MV-4-11 (cell line): ENCODE measurements at regions not wholly inside any gene's neighbourhood (a gene's known extent, or its start where the extent isn't known, plus 50 kb on each side); places are given as distances from the start of the nearest gene placed in this dataset.

Experiments
- DNase-seq: peaks from one replicate; lab custom pipeline; 2025; lab: John Stamatoyannopoulos, UW

DNA sequence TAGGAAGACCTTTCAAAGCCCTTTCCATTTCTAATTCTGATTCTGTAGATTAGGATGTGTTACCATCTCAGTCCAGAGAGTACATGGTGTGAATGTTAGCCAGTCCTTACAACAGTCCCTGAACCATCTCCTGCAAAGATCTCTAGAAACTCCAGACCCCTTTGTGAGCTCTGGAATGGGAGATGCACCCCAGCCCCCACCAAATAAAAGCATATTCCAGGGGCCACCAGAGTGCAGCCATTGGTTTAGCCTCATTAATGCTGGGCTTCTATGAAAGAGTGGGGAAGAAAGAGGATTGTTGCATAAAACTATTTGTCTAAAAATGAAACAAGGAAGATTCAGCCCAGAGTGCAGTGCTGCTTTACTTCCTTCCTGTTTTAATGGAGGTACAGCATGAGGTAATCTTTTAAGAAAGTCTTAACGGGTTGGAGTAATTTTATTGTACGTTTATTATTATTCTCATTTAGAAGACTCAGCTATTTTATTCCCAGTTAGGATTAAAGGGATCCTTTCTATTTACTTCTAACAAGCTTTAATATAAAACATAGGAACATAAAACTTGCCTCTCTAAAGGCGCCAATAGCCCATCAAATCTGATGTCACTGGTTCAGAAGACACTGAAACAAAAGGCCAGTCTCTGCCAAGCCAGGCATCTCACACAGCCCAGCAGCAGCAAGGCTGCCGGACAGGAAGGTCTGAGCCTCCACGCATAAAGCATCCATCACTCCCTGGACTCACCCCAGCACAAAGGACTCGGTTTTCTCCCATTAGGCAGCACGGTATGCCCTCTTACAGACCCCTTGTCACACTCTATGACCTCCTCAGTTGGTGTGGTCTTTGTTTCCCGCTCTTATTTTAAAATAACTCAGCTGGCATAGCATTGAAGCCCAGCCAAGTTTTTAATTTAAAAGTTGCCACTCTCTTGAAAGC, 203.9 kb upstream of the BLID start:
- peak; percentile 48 for DNase-seq

GRCh38 chr11:122319085-122319484, 203.1 kb upstream of the BLID start:
- no peak for DNase-seq

DNA sequence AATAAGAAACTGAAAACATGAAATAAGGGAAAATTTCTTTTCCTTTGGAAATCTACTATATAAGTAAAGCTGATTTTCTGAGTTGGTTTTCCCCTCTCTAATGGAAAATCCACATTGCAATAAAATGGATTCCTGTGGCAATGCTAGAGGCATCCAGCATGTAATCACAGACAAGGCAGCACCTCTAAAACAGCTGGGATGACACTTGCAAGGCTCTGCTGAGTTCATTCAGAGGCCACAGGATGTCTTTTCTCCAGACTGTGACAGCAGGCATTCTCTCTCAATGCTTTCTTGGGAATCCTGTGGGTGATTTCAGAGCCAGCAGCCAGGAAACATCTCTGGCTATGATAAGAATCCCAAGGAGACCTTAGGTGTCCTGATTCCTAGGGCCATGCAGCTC, 201.3 kb upstream of the BLID start:
- no peak for DNase-seq

- DNase-seq: no peak
Observed at GRCh38 chr11:122313581-122313980, 197.6 kb upstream of the BLID start.

DNA sequence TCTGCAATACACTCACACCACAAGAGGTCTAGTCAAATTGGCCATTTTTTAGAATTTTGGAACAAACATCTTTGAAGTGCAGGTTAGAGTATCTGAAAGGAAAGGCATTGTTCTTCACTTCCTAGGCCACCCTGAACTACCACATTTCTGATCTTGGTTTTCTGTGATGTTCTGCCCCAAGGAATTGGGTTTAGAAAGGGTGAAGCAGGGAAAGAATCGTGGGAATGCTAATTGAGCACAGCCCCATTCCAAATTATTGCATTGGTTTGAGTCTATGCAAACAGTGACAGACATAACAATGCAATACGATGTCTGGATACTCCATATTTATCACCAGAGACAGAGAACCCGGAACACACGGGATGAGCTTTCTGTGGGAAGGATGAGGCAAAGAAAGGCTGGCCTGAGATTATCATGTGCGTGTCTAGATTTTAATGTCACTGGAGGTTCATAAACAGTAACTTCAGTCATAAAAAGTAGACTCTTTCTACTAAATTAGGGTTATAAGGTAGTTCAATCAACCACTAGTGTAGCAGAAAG, 195.3 kb upstream of the BLID start:
- DNase-seq: no peak

GRCh38 chr11:122310766-122311165, 194.8 kb upstream of the BLID start:
- DNase-seq: no peak

DNA sequence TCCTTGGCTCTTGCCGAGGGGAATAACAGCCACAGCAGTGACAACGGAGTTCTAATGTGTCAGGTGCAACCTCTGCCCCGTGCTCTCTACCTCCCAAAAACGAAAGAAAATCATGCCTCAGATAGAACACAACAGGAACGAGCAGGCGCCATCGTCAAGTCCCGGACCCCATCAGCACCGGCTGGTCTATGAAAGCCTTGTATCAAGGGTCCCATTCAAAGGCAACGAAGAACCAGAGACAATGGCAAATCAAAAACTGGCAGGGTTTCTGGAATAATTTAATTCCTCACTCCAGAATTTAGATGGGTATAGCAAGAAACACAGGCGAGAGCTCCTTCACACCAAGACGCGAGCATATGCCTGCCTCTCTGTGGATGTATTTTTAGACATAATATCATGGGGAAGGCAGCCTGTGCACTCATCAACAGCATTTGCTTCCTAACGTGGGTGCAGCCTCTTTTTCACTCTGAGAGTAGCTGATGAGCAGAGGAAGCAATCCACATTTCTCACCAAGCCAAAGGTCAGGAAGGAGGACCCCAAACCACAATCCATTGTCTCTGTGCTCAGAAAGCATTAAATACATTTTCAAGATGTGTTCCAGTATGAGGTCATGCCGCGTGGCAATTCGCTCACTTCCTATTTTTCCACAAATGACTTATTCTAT, 193.4 kb upstream of the BLID start:
- DNase-seq: no peak

DNA sequence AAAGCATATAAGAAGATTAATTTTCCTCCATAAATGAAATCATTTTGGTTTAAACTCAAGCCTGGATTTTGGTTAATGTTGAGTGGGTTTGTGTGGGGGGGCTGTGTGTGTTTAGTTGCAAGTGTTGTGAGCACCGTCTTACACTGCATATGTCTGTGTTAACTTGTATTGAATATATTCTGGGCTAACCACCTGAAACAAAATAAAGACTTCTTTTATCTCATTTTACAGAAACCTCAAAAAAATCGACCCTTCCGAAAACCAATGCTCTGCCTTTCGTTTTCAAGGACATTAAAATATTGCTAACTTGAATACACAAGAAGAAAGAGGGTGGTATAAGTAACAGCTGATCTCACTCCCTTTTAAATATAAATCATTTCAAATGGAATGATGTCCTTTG, 192.2 kb upstream of the BLID start:
- DNase-seq: no peak

GRCh38 chr11:122307476-122308035, 191.5 kb upstream of the BLID start:
- DNase-seq: no peak

DNA sequence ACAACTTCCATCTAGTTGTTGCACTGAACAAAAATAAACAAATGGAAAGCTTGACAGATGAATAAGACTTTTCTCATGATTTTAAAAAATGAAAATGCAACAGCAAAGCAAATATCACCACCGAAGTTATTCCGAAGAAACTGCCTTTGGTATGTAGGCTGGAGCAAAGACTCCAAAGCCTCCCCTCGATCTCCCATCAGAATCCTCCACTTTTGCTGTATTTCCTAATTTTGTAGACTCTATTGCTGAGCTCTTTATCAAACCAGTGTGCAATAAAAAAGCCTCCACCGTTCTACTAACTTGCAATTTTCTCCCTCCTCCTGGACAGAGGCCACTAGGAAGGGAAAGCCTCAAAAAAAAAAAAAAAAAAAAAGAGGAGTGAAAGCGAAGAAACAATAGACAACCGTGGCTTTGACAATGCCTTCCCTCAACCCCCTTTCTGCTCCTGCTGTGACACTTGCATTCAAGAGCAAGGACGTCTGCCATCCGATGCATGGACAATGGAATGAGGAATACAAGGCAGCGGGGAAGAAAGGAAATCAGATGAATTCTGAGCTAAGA, 190.9 kb upstream of the BLID start:
- DNase-seq: no peak

DNA sequence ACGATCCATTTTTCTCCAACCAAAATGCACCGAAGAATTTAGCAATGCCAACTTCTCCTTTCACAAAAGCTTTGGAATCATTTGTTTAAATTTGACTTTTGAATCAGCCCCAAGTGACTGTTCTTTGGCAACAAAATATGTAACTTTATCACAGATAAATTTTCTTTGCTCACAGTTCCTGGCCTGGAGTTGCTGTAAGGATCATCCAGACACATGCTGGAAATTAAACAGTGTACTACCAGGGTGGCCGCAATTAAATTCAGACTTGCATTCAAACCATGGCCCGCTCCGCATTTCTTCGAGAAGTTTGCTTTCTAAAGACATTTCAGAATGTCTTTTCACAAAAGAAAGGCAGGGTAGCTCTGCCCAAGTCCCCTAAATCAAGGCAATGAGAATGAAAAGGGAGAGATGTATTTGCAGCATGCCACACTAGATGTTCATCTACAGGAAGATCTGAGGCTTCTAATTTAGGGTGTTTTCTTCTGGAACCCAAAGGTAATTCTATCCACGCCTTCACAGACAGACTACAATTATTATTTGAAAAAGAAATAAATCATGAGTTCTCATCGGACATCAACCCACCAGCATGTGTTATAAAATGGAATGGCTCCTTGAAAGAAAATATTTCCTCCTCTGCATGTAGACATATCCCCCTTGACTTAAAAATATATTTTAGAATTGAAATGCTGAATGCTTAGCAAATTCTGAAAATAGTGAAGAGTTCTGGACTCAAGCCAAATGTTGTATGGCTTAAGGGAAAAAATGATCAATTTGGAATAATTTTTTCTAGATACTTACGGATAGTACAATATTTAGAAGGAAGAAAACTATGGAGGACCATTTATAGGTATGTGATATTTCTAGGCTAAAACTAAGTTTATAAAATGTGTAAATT, 189.7 kb upstream of the BLID start:
- no peak for DNase-seq

GRCh38 chr11:122304973-122305372, 189.0 kb upstream of the BLID start:
- DNase-seq: no peak

DNA sequence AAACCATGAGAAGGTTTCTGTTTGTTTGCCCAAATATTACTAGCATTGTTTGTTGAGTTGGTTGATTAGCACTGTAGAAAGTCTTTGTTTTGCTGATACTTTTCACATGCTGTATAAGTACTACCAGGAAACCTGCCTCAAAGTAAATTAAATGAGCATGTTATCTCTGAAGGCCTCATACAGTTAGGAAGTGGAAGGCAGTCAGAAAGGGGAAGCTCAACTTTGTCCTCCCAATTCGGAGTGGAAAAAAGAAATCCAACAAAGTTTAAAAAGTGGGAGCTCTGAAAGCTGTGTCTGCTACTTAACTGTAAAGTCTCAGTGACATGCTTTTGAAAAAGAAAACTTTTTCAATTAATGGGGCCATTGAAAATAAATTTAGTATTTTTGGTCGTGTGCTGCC, 188.3 kb upstream of the BLID start:
- DNase-seq: no peak

- no peak for DNase-seq
Observed at GRCh38 chr11:122294041-122294440, 178.0 kb upstream of the BLID start.

GRCh38 chr11:122293296-122294023, 177.4 kb upstream of the BLID start:
- no peak for DNase-seq

DNA sequence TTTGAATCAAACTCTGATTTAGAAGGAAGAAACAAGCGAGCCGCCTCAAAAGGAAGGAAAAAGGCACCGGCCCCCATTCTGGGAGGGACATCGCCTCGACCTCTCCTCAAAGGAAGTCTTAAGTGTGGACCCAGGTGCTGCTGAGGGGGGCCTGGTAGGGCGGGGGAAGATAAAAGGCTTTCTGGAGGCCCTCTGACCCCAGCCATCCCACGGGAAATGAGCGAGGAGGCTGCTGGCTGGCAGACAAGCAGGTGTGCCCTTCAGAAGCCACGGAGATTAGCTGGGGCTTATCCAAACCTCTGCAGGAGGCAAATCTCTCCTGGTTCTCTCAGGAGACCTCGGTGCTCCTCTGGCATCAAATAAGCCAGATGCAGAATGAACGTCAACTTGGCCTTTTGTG, 171.4 kb upstream of the BLID start:
- DNase-seq: no peak

DNA sequence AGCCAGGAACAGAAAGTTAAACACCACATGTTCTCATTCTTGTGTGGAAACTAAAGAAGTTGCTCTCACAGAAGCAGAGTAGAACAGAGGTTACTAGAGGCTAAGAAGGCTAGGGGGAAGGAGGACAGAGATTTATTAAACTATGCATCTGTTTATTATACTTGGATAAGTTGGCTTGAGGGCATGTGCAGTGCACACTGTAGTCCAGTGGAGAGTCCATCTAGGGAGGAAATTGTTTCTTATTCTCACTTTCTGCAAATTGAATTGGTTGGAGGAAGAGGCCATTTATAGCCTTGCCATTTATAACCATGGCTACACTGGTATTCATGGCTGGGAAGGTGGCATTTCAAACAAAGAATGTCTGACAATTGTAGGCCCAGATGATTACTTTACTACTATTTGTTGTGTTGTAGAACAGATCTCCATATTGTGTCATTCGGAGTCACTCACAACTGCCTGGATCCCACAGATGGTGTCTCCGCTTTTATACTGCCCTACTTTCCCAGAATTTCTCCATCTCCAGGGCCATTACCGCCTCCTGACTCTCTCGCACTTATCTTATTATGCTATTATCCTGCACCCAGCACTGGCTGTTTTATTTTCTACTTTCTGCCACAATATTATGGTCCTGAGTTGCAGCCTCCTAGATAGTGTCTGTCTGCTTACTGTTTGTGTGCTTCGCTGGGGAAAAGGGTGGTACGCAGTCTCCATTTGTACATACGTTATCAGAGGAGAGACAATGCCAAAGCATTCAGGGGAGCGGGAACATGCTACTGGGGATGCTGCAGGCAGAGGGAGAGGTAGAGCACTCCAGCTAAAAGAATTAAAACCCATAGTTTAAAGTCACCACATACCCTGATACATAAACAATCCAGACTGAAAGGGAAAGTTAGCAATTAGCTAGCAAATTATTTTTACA, 169.3 kb upstream of the BLID start:
- DNase-seq: no peak

GRCh38 chr11:122280870-122281269, 164.9 kb upstream of the BLID start:
- DNase-seq: no peak

DNA sequence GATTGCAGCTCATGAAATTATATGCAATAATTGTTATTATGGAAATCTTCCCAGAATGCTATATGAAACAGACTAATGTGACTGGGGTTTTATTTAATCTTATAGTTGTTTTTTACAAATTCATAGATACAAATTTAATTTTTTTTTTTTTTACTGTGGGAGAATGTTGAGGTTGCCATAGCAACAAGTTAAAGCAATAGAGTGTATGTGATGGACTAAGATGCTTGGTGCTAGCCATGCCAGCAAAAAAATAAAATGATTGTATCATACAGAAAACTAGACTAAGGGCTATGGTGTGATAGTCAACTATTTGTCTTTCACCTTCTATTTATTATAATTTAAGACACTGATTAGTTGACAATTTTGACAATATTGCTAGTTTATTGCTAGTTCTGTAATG, 163.2 kb upstream of the BLID start:
- no peak for DNase-seq

GRCh38 chr11:122277493-122277892, 161.5 kb upstream of the BLID start:
- no peak for DNase-seq
